ENCODE measurements at regions not wholly inside any gene's neighbourhood (a gene's known extent, or its start where the extent isn't known, plus 50 kb on each side); places are given as distances from the start of the nearest gene placed in this dataset.
A peak's percentile ranks its signal among the peaks of the same experiment; 100 is the strongest.
"Not testable (repeated sequence)": the region's sequence is repeated elsewhere in the genome, so short reads cannot be mapped to it uniquely, and the experiment has no call there.

GRCh38 chr22:35480627-35481550 is 59.7 kb upstream of the RASD2 start:
- TF ChIP-seq CTCF (conservative IDR thresholded peaks at IDR 0.05) (no peak), ZFX (IDR thresholded peaks at IDR 0.05) (no peak)
- peak overlapping the region; percentile 64 for H3K27ac ChIP-seq

- H3K27ac ChIP-seq = no peak overlapping the region
- TF ChIP-seq CTCF (conservative IDR thresholded peaks at IDR 0.05) (no peak), ZFX (IDR thresholded peaks at IDR 0.05) (no peak)
Observed at GRCh38 chr22:35482311-35482710, 58.3 kb upstream of the RASD2 start.

GRCh38 chr22:35482974-35483373 is 57.7 kb upstream of the RASD2 start:
- TF ChIP-seq CTCF (conservative IDR thresholded peaks at IDR 0.05) (no peak), ZFX (IDR thresholded peaks at IDR 0.05) (no peak)
- no peak overlapping the region for H3K27ac ChIP-seq

GRCh38 chr22:35483730-35484129 is 56.9 kb upstream of the RASD2 start:
- TF ChIP-seq CTCF (conservative IDR thresholded peaks at IDR 0.05) (no peak), ZFX (IDR thresholded peaks at IDR 0.05) (no peak)
- no peak overlapping the region for H3K27ac ChIP-seq

- no peak overlapping the region for H3K27ac ChIP-seq
- TF ChIP-seq ZFX (IDR thresholded peaks at IDR 0.05) (no peak), CTCF (conservative IDR thresholded peaks at IDR 0.05) (no peak)
Observed at GRCh38 chr22:35484651-35485556, 55.7 kb upstream of the RASD2 start.

GRCh38 chr22:35486116-35486631 is 54.5 kb upstream of the RASD2 start:
- no peak overlapping the region for H3K27ac ChIP-seq
- no peak for TF ChIP-seq ZFX (IDR thresholded peaks at IDR 0.05)
- no peak for TF ChIP-seq CTCF (conservative IDR thresholded peaks at IDR 0.05)

GRCh38 chr22:35487623-35488022 is 53.0 kb upstream of the RASD2 start:
- not testable (repeated sequence) for H3K27ac ChIP-seq
